VCaP (cell line): ENCODE measurements at regions not wholly inside any gene's neighbourhood (a gene's known extent, or its start where the extent isn't known, plus 50 kb on each side); places are given as distances from the start of the nearest gene placed in this dataset.

Source experiments
- H3K27ac ChIP-seq: fragments of 450-650 bp; 2 replicates; pipeline ENCODE4 v1.5.1; 2017
- TF ChIP-seq, protein P1 (sequence below): fragments of 450-650 bp; conservative IDR thresholded peaks from 2 replicates; pipeline ENCODE4 v1.5.1; 2017; ENCODE audit warnings: mild to moderate bottlenecking, moderate library complexity

- peak overlapping the region; percentile 66 for H3K27ac ChIP-seq
- TF ChIP-seq, protein P1, sequence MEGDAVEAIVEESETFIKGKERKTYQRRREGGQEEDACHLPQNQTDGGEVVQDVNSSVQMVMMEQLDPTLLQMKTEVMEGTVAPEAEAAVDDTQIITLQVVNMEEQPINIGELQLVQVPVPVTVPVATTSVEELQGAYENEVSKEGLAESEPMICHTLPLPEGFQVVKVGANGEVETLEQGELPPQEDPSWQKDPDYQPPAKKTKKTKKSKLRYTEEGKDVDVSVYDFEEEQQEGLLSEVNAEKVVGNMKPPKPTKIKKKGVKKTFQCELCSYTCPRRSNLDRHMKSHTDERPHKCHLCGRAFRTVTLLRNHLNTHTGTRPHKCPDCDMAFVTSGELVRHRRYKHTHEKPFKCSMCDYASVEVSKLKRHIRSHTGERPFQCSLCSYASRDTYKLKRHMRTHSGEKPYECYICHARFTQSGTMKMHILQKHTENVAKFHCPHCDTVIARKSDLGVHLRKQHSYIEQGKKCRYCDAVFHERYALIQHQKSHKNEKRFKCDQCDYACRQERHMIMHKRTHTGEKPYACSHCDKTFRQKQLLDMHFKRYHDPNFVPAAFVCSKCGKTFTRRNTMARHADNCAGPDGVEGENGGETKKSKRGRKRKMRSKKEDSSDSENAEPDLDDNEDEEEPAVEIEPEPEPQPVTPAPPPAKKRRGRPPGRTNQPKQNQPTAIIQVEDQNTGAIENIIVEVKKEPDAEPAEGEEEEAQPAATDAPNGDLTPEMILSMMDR, result no peak
Measured at GRCh38 chr15:95174301-95175259, 943.2 kb downstream of the MCTP2 start.

DNA sequence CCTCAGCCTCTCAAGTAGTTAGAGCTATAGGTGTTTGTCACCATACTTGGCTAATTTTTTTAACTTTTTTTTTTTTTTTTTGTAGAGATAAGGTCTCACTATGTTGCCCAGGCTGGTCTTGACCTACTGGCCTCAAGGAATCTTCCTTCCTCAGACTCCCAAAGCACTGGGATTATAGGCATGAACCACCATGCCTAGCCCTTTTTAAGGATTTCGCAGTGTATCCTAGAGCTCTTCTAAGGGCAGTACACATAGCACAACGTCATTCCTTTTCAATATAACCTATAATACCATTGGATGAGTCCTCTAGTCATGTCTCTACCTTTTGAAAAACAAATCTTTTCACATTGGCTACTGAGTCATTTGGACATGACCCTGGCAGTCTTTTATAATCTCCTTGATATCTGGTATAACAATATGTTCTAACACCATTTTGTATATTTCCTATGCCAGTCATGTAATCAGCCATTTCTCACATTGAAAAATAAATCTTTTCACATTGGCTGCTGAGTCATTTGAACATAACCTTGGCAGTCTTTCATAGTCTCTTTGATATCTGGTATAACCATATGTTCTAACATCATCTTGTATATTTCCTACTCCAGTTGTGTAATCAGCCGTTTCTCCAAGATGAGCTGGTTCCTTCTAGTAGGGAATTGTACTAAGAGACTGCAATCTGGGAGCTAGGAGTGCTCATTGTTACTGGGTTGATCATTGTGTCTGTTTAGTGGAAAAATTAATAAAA is 944.7 kb downstream of the MCTP2 start:
- TF ChIP-seq, protein P1, result no peak

DNA sequence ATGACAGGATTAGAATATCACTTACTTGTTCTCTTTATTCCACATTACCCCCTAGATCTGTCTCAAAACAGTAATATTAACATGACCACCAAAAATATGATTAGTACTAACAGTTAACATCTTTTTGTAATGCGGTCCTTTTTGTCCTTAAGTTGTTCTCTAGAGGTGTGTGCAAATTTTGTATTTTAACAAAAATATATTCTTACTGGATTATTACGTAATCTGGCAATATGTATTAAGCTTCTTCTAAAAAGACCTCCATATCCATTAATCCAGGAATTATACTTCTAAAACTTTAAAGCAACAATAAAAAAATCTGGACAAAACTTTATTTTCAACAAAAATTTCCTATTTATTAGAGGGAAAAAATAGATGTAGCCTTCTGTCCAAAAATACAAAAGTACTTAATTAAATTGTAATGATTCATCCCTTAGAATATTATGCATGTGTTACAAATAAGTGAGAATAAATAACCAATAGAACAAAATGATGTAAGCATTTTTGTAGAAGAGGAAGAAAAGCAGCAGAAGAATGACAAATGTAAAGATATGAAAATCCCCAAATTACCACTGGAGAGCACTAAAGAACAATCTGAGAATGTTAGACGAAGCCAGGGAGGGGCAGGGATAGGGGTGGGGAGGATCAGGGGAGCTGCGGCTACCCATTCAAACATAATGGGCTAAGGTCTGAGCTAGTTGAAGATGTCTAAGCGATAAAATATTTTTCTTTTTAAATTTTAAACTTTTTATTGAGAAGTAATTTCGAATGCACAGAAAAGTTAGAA is 945.6 kb downstream of the MCTP2 start:
- H3K27ac ChIP-seq, result no peak overlapping the region
- TF ChIP-seq, protein P1, result peak; percentile 32

More for the DNA sequence above, 944.7 kb downstream of the MCTP2 start:
- H3K27ac ChIP-seq, result no peak overlapping the region

DNA sequence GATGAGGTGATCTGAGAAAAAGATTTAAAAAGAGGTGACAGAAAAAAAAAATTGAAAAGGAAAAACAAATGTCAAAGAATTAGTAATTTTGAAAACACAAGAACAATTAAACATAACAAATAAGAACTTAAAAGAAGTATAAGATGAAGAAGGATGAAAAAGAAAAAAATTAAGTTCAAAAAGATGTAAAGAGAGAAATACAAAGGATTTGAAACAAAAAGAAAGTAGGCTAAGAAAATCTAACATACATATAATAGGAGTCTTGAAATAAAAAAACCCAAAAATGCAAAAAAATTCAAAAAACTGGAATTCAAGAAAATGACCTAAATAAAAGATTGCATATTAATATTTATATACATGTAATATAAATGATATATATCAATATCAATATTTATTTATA is 949.2 kb downstream of the MCTP2 start:
- H3K27ac ChIP-seq, result no peak overlapping the region
- TF ChIP-seq, protein P1, result no peak

DNA sequence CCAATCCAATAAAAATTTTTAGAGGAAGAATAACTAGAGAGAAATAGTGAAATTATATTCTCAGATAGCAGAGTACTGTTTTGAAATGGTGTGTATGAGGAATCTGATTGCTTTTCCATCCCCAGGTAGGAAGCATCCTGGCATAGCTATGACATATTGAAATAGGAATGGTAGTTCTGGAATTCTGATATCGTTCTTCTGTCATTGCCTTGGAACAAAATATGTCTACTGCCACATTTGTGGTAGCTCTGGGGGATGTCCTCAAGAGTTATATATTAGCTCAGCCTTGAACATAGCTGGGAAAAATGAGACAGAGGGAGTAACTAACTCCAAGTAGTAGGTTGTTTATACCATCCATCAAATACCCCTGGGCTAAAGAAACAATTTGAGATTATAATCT is 950.7 kb downstream of the MCTP2 start:
- no peak overlapping the region for H3K27ac ChIP-seq
- TF ChIP-seq, protein P1, result no peak

GRCh38 chr15:95192923-95193322 is 961.6 kb downstream of the MCTP2 start:
- TF ChIP-seq, protein P1, result no peak
- no peak overlapping the region for H3K27ac ChIP-seq

- TF ChIP-seq, protein P1, result no peak
- no peak overlapping the region for H3K27ac ChIP-seq
Measured at GRCh38 chr15:95194746-95195145, 963.4 kb downstream of the MCTP2 start.
